ENCODE measurements at regions not wholly inside any gene's neighbourhood (a gene's known extent, or its start where the extent isn't known, plus 50 kb on each side); places are given as distances from the start of the nearest gene placed in this dataset.
"Not testable (repeated sequence)": the region's sequence is repeated elsewhere in the genome, so short reads cannot be mapped to it uniquely, and the experiment has no call there.

DNA sequence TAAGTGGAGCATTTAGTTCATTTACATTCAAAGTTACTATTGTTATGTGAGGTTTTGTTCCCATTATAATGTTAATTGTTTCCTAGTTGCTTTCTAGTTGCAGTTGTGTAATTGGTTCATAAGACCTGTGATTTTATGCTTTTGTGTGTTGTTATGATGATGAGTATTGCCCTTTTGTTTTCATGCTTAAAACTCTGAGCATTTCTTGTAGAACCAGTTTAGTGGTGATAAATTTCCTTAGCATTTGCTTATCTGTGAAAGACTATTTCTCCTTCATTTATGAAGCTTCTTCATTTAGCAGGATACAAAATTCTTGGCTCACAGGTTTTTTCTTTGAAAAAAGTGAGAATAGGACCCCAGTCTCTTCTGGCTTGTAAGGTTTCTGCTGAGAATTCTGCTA is 274.8 kb upstream of the SPAG17 start:
- Histone ChIP-seq H3K4me2 (no peak overlapping the region), H3K9me3 (ENCODE audit: low read depth) (no peaks in the 10 kb centered on the region), H4K20me1 (ENCODE audit: insufficient read depth, poor library complexity, severe bottlenecking) (no peaks in the 10 kb centered on the region), H3K27me3 (no peaks in the 10 kb centered on the region), H2AFZ (no peak overlapping the region), H3K4me3 (no peak overlapping the region), H3K4me1 (ENCODE audit: insufficient read depth) (no peaks in the 10 kb centered on the region), H3K9me2 (replicated peaks; ENCODE audit: insufficient read depth) (no peaks in the 10 kb centered on the region), H3K27ac (no peak overlapping the region), H3K36me3 (replicated peaks; ENCODE audit: insufficient read depth, low read depth) (no peaks in the 10 kb centered on the region), H3K79me2 (no peaks in the 10 kb centered on the region)
- no peak for DNase-seq (ENCODE audit: low spot score)
- TF ChIP-seq, protein P1, sequence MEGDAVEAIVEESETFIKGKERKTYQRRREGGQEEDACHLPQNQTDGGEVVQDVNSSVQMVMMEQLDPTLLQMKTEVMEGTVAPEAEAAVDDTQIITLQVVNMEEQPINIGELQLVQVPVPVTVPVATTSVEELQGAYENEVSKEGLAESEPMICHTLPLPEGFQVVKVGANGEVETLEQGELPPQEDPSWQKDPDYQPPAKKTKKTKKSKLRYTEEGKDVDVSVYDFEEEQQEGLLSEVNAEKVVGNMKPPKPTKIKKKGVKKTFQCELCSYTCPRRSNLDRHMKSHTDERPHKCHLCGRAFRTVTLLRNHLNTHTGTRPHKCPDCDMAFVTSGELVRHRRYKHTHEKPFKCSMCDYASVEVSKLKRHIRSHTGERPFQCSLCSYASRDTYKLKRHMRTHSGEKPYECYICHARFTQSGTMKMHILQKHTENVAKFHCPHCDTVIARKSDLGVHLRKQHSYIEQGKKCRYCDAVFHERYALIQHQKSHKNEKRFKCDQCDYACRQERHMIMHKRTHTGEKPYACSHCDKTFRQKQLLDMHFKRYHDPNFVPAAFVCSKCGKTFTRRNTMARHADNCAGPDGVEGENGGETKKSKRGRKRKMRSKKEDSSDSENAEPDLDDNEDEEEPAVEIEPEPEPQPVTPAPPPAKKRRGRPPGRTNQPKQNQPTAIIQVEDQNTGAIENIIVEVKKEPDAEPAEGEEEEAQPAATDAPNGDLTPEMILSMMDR (IDR thresholded peaks at IDR 0.05; ENCODE audit: poor library complexity) = no peak

DNA sequence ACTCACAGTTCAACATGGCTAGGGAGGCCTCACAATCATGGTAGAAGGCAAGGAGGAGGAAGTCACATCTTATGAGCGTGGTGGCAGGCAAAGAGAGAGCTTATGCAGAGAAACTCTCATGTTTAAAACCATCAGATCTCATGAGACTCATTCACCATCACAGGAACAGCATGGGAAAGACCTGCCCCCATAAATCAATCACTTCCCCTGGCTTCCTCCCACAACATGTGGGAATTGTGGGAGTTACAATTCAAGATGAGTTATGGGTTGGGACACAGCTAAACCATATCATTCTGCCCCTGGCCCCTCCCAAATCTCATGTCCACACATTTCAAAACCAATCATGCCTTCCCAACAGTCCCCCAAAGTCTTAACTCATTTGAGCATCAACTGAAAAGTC is 268.8 kb upstream of the SPAG17 start:
- H3K79me2 ChIP-seq; H3K4me3 ChIP-seq; H3K4me2 ChIP-seq; H3K36me3 ChIP-seq (replicated peaks; ENCODE audit: insufficient read depth, low read depth); H2AFZ ChIP-seq; H3K9me3 ChIP-seq (ENCODE audit: low read depth); H3K4me1 ChIP-seq (ENCODE audit: insufficient read depth); DNase-seq (ENCODE audit: low spot score); H3K9me2 ChIP-seq (replicated peaks; ENCODE audit: insufficient read depth); H3K27me3 ChIP-seq; H3K27ac ChIP-seq; H4K20me1 ChIP-seq (ENCODE audit: insufficient read depth, poor library complexity, severe bottlenecking): not testable (repeated sequence)
- 89% methylated on average over 1 of the region's 1 CpG for WGBS (ENCODE audit: low lambda C conversion rate, missing lambda C conversion rate)

DNA sequence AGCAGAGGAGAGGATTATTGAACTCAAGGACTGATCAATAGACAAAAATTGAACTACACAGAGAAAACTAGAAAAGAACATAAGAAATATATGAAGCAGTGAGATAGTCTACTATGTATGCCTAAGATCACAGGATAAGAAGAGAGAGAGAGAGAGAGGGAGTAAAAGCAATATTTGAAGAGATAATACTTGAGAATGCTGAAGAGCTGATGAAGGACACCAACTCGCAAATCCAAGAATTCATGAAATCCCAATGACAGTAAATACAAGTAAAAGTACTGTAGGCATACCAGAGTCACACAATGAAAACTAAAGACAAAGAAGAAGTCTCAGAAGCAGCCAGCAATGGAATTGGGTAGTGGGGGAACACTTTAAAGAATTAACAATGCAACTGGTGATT is 260.1 kb upstream of the SPAG17 start:
- Histone ChIP-seq H4K20me1 (ENCODE audit: insufficient read depth, poor library complexity, severe bottlenecking) (no peaks in the 10 kb centered on the region), H3K4me2 (no peak overlapping the region), H3K27ac (no peak overlapping the region), H2AFZ (no peak overlapping the region), H3K36me3 (replicated peaks; ENCODE audit: insufficient read depth, low read depth) (no peaks in the 10 kb centered on the region), H3K9me3 (ENCODE audit: low read depth) (no peaks in the 10 kb centered on the region), H3K27me3 (no peaks in the 10 kb centered on the region), H3K79me2 (no peaks in the 10 kb centered on the region), H3K4me3 (no peak overlapping the region), H3K9me2 (replicated peaks; ENCODE audit: insufficient read depth) (no peaks in the 10 kb centered on the region), H3K4me1 (ENCODE audit: insufficient read depth) (no peaks in the 10 kb centered on the region)
- 96% methylated on average over 1 of the region's 1 CpG for WGBS (ENCODE audit: low lambda C conversion rate, missing lambda C conversion rate)
- no peak for DNase-seq (ENCODE audit: low spot score)
- TF ChIP-seq EZH2phosphoT487 (IDR thresholded peaks at IDR 0.05; ENCODE audit: low read depth, severe bottlenecking, unreplicated experiment) = no peak
- TF ChIP-seq, protein P1 (IDR thresholded peaks at IDR 0.05; ENCODE audit: poor library complexity) = no peak
- TF ChIP-seq EZH2 (IDR thresholded peaks at IDR 0.05; ENCODE audit: borderline replicate concordance) = no peak

DNA sequence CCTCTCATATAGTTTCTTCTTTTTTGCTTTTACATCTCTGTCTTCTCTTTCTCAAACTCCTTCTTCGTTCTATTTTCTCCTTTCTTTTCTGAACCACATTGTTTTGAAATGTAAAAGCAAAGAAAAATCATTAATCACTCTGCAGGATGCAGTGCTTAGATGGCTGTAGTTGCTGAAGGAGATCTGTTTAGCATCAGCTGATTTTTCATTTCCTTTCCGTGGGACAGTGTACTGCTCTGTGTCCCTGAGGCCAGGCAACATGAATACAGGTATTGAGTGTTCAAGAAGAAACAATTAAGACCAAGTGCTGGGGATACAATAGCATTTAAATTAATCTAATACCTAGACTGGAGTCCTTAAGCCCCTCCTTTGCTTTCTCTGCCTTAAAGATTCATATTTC is 257.2 kb upstream of the SPAG17 start:
- DNase-seq (ENCODE audit: low spot score) = no peak
- H3K4me3 ChIP-seq = no peak overlapping the region
- no peaks in the 10 kb centered on the region for H3K36me3 ChIP-seq (replicated peaks; ENCODE audit: insufficient read depth, low read depth)
- TF ChIP-seq EZH2 (IDR thresholded peaks at IDR 0.05; ENCODE audit: borderline replicate concordance) = no peak
- TF ChIP-seq, protein P1 (IDR thresholded peaks at IDR 0.05; ENCODE audit: poor library complexity) = no peak
- TF ChIP-seq EZH2phosphoT487 (IDR thresholded peaks at IDR 0.05; ENCODE audit: low read depth, severe bottlenecking, unreplicated experiment) = no peak
- no peak overlapping the region for H3K4me2 ChIP-seq
- no peaks in the 10 kb centered on the region for H3K27me3 ChIP-seq
- H3K9me3 ChIP-seq (ENCODE audit: low read depth) = no peaks in the 10 kb centered on the region
- H2AFZ ChIP-seq = no peak overlapping the region
- no peaks in the 10 kb centered on the region for H3K9me2 ChIP-seq (replicated peaks; ENCODE audit: insufficient read depth)
- no peaks in the 10 kb centered on the region for H3K79me2 ChIP-seq
- no peaks in the 10 kb centered on the region for H3K4me1 ChIP-seq (ENCODE audit: insufficient read depth)
- 37% methylated on average over 2 of the region's 2 CpGs for WGBS (ENCODE audit: low lambda C conversion rate, missing lambda C conversion rate)
- no peaks in the 10 kb centered on the region for H4K20me1 ChIP-seq (ENCODE audit: insufficient read depth, poor library complexity, severe bottlenecking)
- H3K27ac ChIP-seq = no peak overlapping the region

All from hepatocyte (in vitro differentiated cells).